ENCODE measurements at regions not wholly inside any gene's neighbourhood (a gene's known extent, or its start where the extent isn't known, plus 50 kb on each side); places are given as distances from the start of the nearest gene placed in this dataset.

DNA sequence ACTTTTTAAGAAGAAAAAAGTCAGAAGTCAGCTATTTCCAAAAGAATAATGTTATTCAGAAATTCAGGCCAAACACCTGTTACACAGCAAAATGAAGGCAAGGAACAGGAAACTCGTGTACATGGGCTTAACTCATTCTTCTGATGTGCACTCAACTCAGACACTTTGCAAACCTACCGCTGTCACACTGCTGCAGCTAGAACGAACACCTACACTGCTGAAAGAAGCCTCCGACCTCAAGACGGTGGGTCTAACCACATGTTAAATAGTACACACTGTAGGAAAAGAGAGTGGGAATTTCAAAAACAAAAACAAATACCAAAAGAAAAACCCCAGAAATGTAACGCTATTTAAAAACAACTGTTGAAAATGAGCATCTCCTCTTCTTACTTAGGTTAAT lies 384.5 kb downstream of the IRX1 start:
- no peaks in the 10 kb centered on the region for H3K27me3 Mint-ChIP-seq
- no peak overlapping the region for H3K27ac Mint-ChIP-seq
- DNase-seq, result no peak
- no peak overlapping the region for H3K4me3 Mint-ChIP-seq
- no peaks in the 10 kb centered on the region for H3K36me3 Mint-ChIP-seq (ENCODE audit: insufficient read depth)
- ATAC-seq (replicated peaks), result no peak
- H3K4me1 Mint-ChIP-seq (ENCODE audit: low read depth in 2 of 2), result no peaks in the 10 kb centered on the region
- H3K9me3 Mint-ChIP-seq, result peaks cover 6 to 8% of the 10 kb centered on the region in 2 donors

DNA sequence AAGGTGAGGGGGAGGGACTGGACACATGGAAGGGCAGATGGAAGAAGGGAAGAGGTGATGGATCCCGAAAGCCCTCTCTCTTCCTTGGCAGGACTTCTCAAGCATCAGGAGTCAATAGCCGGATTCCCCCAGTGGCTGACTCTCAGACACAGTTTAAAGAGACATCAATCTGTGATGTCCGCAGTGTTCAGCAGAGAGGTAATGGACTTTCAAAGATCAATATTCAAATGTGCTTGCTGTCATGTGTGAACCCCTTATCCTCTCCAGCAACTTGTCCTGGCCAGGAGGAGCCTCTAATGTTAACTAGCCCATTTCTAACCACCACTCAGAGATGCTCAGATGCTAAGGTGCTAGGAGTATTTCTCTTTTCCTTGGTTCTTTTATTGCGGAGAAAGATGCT lies 392.2 kb downstream of the IRX1 start:
- no peak overlapping the region for H3K27ac Mint-ChIP-seq
- DNase-seq, result no peak
- no peaks in the 10 kb centered on the region for H3K27me3 Mint-ChIP-seq
- H3K9me3 Mint-ChIP-seq, result peaks cover 6 to 14% of the 10 kb centered on the region in 2 donors
- H3K4me1 Mint-ChIP-seq (ENCODE audit: low read depth in 2 of 2), result no peaks in the 10 kb centered on the region
- H3K36me3 Mint-ChIP-seq (ENCODE audit: insufficient read depth), result no peaks in the 10 kb centered on the region
- no peak overlapping the region for H3K4me3 Mint-ChIP-seq
- ATAC-seq (replicated peaks), result no peak

DNA sequence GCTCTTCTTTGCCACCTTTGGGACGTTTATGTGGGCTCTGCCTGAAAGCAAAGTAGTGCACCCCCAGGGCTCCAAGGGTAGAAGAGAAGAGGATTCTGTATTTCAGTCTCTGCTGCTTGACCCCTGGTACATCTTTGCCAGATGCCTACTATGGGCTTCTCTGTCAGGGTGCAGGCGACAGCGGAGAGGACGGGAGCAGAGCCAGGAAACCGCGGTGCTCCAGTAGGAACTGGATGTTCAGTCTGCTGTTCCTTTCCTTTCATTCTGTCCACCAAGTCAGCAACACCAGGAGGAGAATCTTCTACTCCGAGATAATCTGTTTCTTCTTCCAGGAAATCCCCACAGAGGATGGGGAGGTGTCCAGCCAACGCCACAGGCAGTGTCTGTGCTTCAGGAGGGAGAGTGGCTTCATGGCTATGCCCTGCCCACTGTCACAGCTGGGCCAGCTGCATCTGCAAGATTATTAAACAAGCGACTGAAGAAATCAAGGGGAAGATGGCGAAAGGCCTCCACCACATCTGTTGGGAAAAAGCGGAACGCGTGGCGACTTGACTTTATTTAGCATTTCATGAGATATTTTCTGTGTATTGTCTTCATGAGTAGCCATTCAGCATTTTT lies 398.3 kb downstream of the IRX1 start:
- H3K36me3 Mint-ChIP-seq (ENCODE audit: insufficient read depth), result peaks cover 3% of the 10 kb centered on the region
- no peak overlapping the region for H3K4me3 Mint-ChIP-seq
- DNase-seq, result no peak
- no peaks in the 10 kb centered on the region for H3K27me3 Mint-ChIP-seq
- no peak overlapping the region for H3K27ac Mint-ChIP-seq
- no peaks in the 10 kb centered on the region for H3K4me1 Mint-ChIP-seq (ENCODE audit: low read depth in 2 of 2)
- no peak for ATAC-seq (replicated peaks)
- peaks cover 12% of the 10 kb centered on the region in 2 donors for H3K9me3 Mint-ChIP-seq

DNA sequence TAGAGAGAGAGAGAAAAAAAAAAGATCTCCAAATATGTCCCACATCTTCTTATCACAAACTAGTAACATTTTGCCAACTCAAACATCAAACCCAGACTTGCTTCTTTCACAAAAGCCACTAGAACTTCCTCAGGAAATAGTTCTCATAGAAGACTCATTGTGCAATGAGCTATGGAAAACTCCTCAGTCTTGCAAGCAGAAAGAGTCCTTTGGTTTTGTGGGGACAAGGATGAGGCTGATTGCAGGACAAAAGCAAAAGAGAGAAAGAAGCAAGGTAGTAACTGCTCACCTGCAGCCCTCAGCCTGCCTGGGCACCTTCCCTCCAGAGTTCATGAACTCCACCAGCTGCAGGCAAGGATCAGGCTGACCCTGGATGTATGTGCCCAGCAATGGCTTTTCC lies 399.0 kb downstream of the IRX1 start:
- H3K4me1 Mint-ChIP-seq (ENCODE audit: low read depth in 2 of 2), result no peaks in the 10 kb centered on the region
- H3K9me3 Mint-ChIP-seq, result peaks cover 14 to 18% of the 10 kb centered on the region in 2 donors
- DNase-seq, result no peak
- no peak for ATAC-seq (replicated peaks)
- H3K4me3 Mint-ChIP-seq, result no peak overlapping the region
- H3K27ac Mint-ChIP-seq, result no peak overlapping the region
- H3K27me3 Mint-ChIP-seq, result no peaks in the 10 kb centered on the region
- H3K36me3 Mint-ChIP-seq (ENCODE audit: insufficient read depth), result peaks cover 3% of the 10 kb centered on the region

DNA sequence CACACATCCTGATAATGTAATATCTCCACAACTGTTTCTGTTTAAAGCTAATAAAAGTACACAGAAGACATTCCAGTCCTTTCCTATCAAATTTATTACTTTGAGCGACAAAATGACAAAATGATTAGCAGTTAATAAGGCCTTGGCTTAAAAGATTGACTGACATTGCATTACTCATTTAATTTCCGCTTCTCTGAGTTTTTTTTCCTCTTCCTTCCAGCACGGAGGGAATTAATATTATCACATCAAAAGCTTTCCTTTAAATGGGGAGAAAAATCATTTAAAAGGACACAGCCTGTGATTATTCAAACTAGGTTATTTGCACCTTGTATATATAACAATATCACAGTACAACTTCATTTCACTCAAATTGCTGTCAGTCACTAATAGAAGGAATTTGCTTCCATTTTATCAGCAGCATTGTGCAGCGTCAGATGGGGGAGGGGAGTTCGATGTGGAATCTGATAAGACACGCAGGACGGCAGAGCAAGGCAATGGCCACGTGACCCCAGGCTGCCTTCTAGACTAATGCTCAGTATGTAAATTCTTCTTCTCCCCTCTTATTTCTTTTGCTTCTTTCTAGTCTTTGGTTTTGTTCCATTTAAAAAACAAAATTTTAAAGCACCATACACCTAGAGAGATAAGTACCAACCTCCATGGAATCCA lies 400.5 kb downstream of the IRX1 start:
- Mint-ChIP-seq H3K36me3 (ENCODE audit: insufficient read depth) (peaks cover 3% of the 10 kb centered on the region), H3K9me3 (peaks cover 14 to 23% of the 10 kb centered on the region in 2 donors), H3K27me3 (no peaks in the 10 kb centered on the region), H3K4me3 (no peak overlapping the region), H3K27ac (no peak overlapping the region), H3K4me1 (ENCODE audit: low read depth in 2 of 2) (no peaks in the 10 kb centered on the region)
- DNase-seq (no peak), ATAC-seq (replicated peaks) (no peak)

GRCh38 chr5:3996707-3997336 lies 401.2 kb downstream of the IRX1 start:
- ATAC-seq (replicated peaks), result no peak

DNA sequence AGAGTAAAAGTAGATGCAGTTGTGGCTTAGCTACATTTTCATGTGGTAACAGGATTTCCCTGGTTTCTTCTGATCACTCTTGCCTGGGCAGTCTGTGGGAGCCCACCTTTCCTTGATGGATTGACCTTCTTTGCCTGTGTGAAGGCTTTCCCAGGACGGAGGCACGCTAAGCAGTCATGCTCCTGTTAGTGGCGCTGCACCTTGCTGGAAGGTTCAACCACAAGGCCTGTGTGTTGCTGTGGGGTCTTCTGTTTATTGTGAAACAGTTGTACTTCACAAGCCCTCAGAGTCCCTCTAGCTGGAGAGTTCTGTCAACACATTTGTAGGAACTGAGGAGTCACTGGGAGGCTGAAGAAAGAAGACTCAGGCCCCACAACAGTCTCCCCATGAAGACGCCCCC lies 402.0 kb downstream of the IRX1 start:
- Mint-ChIP-seq H3K4me1 (ENCODE audit: low read depth in 2 of 2) (no peaks in the 10 kb centered on the region), H3K27ac (no peak overlapping the region), H3K4me3 (no peak overlapping the region), H3K9me3 (peaks cover 11 to 23% of the 10 kb centered on the region in 2 donors), H3K36me3 (ENCODE audit: insufficient read depth) (peaks cover 3% of the 10 kb centered on the region), H3K27me3 (no peaks in the 10 kb centered on the region)
- ATAC-seq (replicated peaks) (no peak), DNase-seq (no peak)

More at GRCh38 chr5:3996707-3997336, 401.2 kb downstream of the IRX1 start:
- no peak for DNase-seq
- peaks cover 11 to 23% of the 10 kb centered on the region in 2 donors for H3K9me3 Mint-ChIP-seq
- H3K27me3 Mint-ChIP-seq, result no peaks in the 10 kb centered on the region
- no peak overlapping the region for H3K4me3 Mint-ChIP-seq
- H3K36me3 Mint-ChIP-seq (ENCODE audit: insufficient read depth), result peaks cover 3% of the 10 kb centered on the region
- no peaks in the 10 kb centered on the region for H3K4me1 Mint-ChIP-seq (ENCODE audit: low read depth in 2 of 2)
- no peak overlapping the region for H3K27ac Mint-ChIP-seq

DNA sequence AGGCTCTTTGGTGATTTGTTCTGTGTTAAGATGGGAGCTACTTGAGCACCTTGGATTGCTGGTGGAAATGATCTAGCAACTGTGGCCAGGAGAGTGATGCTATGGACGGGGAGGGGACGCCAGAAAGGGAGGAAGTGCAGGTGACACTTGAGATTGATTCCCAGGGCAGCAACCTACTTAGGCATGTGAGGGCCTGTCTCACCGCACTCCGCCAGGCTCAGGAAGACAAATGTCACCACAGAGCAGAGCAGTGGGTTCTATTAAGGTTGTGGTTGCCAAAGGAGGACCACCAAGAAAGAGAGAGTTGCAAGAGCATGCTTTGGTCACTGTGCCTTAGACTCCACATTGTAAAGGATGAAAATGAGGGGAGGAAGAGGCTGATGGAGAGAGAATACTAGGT lies 404.3 kb downstream of the IRX1 start:
- no peak for DNase-seq
- Mint-ChIP-seq H3K9me3 (peaks cover 13 to 17% of the 10 kb centered on the region in 2 donors), H3K27me3 (no peaks in the 10 kb centered on the region), H3K4me1 (ENCODE audit: low read depth in 2 of 2) (no peaks in the 10 kb centered on the region), H3K36me3 (ENCODE audit: insufficient read depth) (no peaks in the 10 kb centered on the region), H3K27ac (no peak overlapping the region), H3K4me3 (no peak overlapping the region)
- no peak for ATAC-seq (replicated peaks)

DNA sequence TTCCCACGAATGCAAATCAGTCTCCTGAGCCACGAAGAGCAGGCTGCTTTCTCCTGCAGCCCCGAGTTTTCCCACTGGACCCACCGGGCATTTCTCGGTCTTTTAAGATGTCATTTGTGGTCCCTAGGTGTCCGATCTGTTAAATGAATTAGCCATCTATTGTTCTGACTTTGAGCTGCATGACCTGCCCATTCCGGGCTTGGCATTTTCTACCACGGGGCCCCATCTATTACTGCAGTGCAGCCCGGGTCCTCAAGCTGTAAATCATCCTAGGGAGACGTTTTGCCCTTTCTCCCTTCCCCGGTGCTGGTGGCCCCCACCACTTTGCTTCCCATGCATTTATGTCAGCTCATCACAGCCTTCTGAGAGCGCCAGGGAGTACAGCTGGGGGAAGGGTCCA lies 405.4 kb downstream of the IRX1 start:
- H3K27me3 Mint-ChIP-seq, result no peaks in the 10 kb centered on the region
- no peak overlapping the region for H3K27ac Mint-ChIP-seq
- DNase-seq (no peak), ATAC-seq (replicated peaks) (no peak)
- H3K9me3 Mint-ChIP-seq, result peaks cover 14 to 17% of the 10 kb centered on the region in 2 donors
- no peak overlapping the region for H3K4me3 Mint-ChIP-seq
- H3K36me3 Mint-ChIP-seq (ENCODE audit: insufficient read depth), result no peaks in the 10 kb centered on the region
- no peaks in the 10 kb centered on the region for H3K4me1 Mint-ChIP-seq (ENCODE audit: low read depth in 2 of 2)

DNA sequence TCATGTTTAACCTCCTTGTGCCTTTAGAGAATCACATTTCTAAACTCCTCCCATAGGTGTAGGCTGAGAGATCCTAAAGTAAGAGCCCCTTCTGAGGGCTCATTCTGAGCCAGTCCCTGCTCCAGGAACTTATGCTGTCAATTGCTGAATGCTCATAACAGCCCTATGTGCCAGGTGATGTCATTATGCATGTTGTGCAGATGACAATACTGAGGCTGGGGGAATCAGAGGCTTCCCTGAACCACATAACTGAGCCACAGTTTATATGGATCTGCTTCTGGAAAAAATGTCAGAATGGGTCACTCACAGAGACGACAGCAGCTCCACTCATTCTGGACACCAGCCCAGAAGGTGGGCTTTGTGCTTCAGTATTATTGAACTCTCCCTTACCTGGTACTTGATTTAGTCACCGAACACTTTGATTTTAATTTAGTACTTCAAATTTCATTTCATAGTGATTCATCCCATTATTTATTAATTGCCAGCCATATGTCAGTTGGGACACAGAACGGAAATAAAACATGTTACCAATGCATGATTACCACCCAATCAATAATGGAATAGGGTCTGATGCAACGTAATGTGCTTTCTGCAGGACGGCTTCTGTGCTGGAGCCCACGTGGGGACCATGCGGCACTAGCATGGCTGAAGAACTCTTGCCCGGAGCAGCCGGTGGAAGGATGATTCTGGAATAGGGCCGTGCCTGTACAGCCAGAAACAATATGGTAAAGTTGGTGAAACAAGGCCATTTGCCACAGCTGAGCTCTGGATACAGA lies 406.3 kb downstream of the IRX1 start:
- Mint-ChIP-seq H3K36me3 (ENCODE audit: insufficient read depth) (no peaks in the 10 kb centered on the region), H3K4me3 (no peak overlapping the region), H3K4me1 (ENCODE audit: low read depth in 2 of 2) (no peaks in the 10 kb centered on the region), H3K27ac (no peak overlapping the region), H3K9me3 (peaks cover 11 to 12% of the 10 kb centered on the region in 2 donors), H3K27me3 (no peaks in the 10 kb centered on the region)
- DNase-seq (no peak), ATAC-seq (replicated peaks) (no peak)

DNA sequence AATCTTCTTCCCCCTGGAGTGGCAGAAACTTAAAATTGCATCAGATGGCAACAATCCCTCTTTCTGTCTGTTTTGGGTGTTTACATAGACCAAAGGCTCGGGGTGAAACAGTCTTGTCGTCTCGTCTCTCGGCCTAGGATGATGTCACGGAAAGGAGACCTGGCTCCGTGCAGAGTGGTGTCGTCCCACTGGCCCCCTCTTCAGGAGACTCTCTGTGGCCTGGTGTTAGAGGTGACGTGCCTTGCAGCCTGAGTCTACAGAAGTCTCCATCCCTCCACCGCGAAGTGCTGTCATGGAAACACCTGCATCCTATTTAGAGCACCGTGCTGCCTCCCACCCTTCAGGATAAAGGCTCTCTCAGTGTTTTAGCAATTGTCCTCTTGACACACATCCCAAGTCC lies 409.7 kb downstream of the IRX1 start:
- ATAC-seq (replicated peaks), result no peak
- Mint-ChIP-seq H3K36me3 (ENCODE audit: insufficient read depth) (no peaks in the 10 kb centered on the region), H3K4me3 (no peak overlapping the region), H3K27me3 (no peaks in the 10 kb centered on the region), H3K9me3 (peaks cover 8 to 14% of the 10 kb centered on the region in 2 donors), H3K27ac (no peak overlapping the region), H3K4me1 (ENCODE audit: low read depth in 2 of 2) (no peaks in the 10 kb centered on the region)
- no peak for DNase-seq

DNA sequence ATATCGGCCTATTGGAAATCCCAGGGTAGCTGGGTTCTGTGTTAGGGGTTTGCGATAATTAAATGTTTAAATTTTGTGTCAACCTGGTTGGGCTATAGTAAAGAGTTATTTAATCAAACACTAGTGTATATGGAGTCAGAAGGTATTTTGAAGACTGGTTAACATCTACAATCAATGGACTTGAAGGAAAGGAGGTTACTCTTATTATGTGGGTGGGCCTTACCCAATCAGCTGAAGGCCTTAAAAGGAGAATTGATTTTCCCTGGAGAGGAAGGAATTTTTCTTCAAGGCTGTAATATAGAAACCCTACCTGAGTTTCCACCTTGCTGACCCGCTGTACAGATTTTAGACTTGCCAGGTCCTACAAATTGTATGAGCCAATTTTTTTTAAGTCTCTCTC lies 411.4 kb downstream of the IRX1 start:
- no peak for ATAC-seq (replicated peaks)
- Mint-ChIP-seq H3K27ac (no peak overlapping the region), H3K4me3 (no peak overlapping the region), H3K36me3 (ENCODE audit: insufficient read depth) (no peaks in the 10 kb centered on the region), H3K4me1 (ENCODE audit: low read depth in 2 of 2) (no peaks in the 10 kb centered on the region), H3K9me3 (peaks cover 8 to 10% of the 10 kb centered on the region in 2 donors), H3K27me3 (no peaks in the 10 kb centered on the region)
- DNase-seq, result no peak

DNA sequence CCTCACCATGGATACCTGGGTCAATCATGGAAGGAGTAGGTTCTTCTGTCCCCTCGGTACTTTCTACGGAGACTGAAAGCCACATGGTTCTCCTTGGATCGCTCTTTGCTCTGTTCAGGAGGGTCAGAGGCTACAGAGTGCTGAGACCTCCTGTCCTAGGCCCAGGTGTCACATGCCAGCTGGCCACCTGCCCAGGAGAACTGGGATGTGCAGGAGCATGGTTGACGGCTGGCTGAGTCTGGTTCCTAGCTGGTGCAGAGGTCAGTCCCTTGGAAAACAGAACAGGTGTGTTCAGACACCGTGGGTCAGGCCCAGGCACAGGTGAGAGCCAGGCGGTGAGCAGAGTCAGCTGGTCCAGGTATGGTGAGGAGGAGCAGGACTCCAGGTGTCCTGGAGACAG lies 416.3 kb downstream of the IRX1 start:
- ATAC-seq (replicated peaks) (no peak), DNase-seq (no peak)
- Mint-ChIP-seq H3K27ac (no peak overlapping the region), H3K9me3 (peaks cover 6 to 8% of the 10 kb centered on the region in 2 donors), H3K36me3 (ENCODE audit: insufficient read depth) (no peaks in the 10 kb centered on the region), H3K4me1 (ENCODE audit: low read depth in 2 of 2) (no peaks in the 10 kb centered on the region), H3K4me3 (no peak overlapping the region), H3K27me3 (no peaks in the 10 kb centered on the region)

Measured in effector memory CD8-positive, alpha-beta T cell (primary cell).